ENCODE measurements at regions not wholly inside any gene's neighbourhood (a gene's known extent, or its start where the extent isn't known, plus 50 kb on each side); places are given as distances from the start of the nearest gene placed in this dataset.
"Not testable (repeated sequence)": the region's sequence is repeated elsewhere in the genome, so short reads cannot be mapped to it uniquely, and the experiment has no call there.

DNA sequence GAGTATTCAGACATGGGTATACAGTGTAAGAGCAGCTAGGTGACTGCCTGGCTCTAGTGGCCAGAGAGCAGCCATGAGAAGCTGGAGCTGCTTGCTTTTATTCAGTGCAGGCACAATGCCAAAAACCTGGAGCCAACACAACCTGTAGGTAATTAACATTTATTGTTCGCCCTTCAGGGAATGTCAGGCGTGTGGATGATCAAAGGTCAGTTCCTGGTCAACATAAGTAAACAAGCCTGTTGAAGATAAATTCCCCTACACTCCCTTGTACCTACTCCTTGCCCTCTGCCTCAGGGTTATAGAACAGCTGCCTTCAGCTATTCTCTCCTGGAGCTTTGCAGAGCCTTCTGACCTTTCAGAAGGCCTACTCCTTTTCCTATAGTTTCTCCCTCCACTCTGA is 323.7 kb upstream of the PCSK5 start:
- TF ChIP-seq EZH2phosphoT487 (IDR thresholded peaks at IDR 0.05; ENCODE audit: borderline replicate concordance, low read depth); RFX5 (IDR thresholded peaks at IDR 0.05; ENCODE audit: low read length); YY1 (IDR thresholded peaks at IDR 0.05; ENCODE audit: low read depth); TAF1 (IDR thresholded peaks at IDR 0.05; ENCODE audit: borderline replicate concordance, low read depth, low read length); GABPA (IDR thresholded peaks at IDR 0.05; ENCODE audit: low read depth): not testable (repeated sequence)
- TF ChIP-seq, protein P1, sequence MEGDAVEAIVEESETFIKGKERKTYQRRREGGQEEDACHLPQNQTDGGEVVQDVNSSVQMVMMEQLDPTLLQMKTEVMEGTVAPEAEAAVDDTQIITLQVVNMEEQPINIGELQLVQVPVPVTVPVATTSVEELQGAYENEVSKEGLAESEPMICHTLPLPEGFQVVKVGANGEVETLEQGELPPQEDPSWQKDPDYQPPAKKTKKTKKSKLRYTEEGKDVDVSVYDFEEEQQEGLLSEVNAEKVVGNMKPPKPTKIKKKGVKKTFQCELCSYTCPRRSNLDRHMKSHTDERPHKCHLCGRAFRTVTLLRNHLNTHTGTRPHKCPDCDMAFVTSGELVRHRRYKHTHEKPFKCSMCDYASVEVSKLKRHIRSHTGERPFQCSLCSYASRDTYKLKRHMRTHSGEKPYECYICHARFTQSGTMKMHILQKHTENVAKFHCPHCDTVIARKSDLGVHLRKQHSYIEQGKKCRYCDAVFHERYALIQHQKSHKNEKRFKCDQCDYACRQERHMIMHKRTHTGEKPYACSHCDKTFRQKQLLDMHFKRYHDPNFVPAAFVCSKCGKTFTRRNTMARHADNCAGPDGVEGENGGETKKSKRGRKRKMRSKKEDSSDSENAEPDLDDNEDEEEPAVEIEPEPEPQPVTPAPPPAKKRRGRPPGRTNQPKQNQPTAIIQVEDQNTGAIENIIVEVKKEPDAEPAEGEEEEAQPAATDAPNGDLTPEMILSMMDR (IDR thresholded peaks at IDR 0.05): not testable (repeated sequence)
- TF ChIP-seq, protein P2, sequence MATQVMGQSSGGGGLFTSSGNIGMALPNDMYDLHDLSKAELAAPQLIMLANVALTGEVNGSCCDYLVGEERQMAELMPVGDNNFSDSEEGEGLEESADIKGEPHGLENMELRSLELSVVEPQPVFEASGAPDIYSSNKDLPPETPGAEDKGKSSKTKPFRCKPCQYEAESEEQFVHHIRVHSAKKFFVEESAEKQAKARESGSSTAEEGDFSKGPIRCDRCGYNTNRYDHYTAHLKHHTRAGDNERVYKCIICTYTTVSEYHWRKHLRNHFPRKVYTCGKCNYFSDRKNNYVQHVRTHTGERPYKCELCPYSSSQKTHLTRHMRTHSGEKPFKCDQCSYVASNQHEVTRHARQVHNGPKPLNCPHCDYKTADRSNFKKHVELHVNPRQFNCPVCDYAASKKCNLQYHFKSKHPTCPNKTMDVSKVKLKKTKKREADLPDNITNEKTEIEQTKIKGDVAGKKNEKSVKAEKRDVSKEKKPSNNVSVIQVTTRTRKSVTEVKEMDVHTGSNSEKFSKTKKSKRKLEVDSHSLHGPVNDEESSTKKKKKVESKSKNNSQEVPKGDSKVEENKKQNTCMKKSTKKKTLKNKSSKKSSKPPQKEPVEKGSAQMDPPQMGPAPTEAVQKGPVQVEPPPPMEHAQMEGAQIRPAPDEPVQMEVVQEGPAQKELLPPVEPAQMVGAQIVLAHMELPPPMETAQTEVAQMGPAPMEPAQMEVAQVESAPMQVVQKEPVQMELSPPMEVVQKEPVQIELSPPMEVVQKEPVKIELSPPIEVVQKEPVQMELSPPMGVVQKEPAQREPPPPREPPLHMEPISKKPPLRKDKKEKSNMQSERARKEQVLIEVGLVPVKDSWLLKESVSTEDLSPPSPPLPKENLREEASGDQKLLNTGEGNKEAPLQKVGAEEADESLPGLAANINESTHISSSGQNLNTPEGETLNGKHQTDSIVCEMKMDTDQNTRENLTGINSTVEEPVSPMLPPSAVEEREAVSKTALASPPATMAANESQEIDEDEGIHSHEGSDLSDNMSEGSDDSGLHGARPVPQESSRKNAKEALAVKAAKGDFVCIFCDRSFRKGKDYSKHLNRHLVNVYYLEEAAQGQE (IDR thresholded peaks at IDR 0.05; ENCODE audit: low read depth, low read length): not testable (repeated sequence)
- TF ChIP-seq, protein P3, sequence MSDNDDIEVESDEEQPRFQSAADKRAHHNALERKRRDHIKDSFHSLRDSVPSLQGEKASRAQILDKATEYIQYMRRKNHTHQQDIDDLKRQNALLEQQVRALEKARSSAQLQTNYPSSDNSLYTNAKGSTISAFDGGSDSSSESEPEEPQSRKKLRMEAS (IDR thresholded peaks at IDR 0.05; ENCODE audit: low read depth): not testable (repeated sequence)
